Calu3 (cell line): ENCODE measurements at regions not wholly inside any gene's neighbourhood (a gene's known extent, or its start where the extent isn't known, plus 50 kb on each side); places are given as distances from the start of the nearest gene placed in this dataset.
"Not testable (repeated sequence)": the region's sequence is repeated elsewhere in the genome, so short reads cannot be mapped to it uniquely, and the experiment has no call there.

ENCODE experiments used
- BruUV-seq: library from RNA; stranded (reverse); fragments of 400-500 nt; replicated peaks from 2 replicates; lab custom pipeline; 2021; lab: Mats Ljungman, UMichigan
- CTCF ChIA-PET: fragments of 300-600 bp; sonication (Branson Sonifier 250); formaldehyde crosslinking; loops from one replicate; lab custom pipeline; 2022; ENCODE audit warnings: antibody characterized with exemption; lab: Charles Lee
- DNase-seq: peaks from one replicate; pipeline ENCODE4 v3.0.0; 2022
- H3K27ac Mint-ChIP-seq: one replicate; pipeline ENCODE4 v1.8.0; 2022; ENCODE audit warnings: mixed read lengths; ENCODE audit not compliant: unreplicated experiment
- H3K27me3 Mint-ChIP-seq: one replicate; pipeline ENCODE4 v1.8.0; 2022; ENCODE audit warnings: mixed read lengths; ENCODE audit not compliant: unreplicated experiment
- H3K36me3 Mint-ChIP-seq: one replicate; pipeline ENCODE4 v1.8.0; 2022; ENCODE audit warnings: mild to moderate bottlenecking, moderate library complexity, mixed read lengths; ENCODE audit not compliant: insufficient read depth, unreplicated experiment
- H3K4me1 Mint-ChIP-seq: one replicate; pipeline ENCODE4 v1.8.0; 2022; ENCODE audit warnings: mild to moderate bottlenecking, low read depth, mixed read lengths; ENCODE audit not compliant: unreplicated experiment
- H3K4me3 Mint-ChIP-seq: one replicate; pipeline ENCODE4 v1.8.0; 2022; ENCODE audit warnings: mild to moderate bottlenecking, low read depth, moderate library complexity, mixed read lengths; ENCODE audit not compliant: unreplicated experiment
- H3K9me3 Mint-ChIP-seq: one replicate; pipeline ENCODE4 v1.8.0; 2022; ENCODE audit warnings: low read depth, mixed read lengths; ENCODE audit not compliant: unreplicated experiment
- CTCF ChIP-seq: fragments of 200-600 bp; IDR thresholded peaks from one replicate; pipeline ENCODE4 v1.8.0; 2022; ENCODE audit warnings: antibody characterized with exemption; ENCODE audit not compliant: unreplicated experiment
- intact Hi-C: fragments of 100-400 bp; cut with micrococcal nuclease; formaldehyde crosslinking; loops from one replicate; pipeline ENCODE4 v1.10.0; 2022; ENCODE audit not compliant: unreplicated experiment

GRCh38 chr14:106585692-106586091, 1059.3 kb downstream of the TMEM121 start:
- H3K36me3 Mint-ChIP-seq = no peaks in the 10 kb centered on the region
- no peaks in the 10 kb centered on the region for H3K9me3 Mint-ChIP-seq
- H3K4me3 Mint-ChIP-seq = no peak overlapping the region
- TF ChIP-seq CTCF = no peak
- no peak for DNase-seq
- CTCF ChIA-PET = no interaction called here
- no TSS peak for BruUV-seq
- intact Hi-C loops = no loop called here
- H3K27me3 Mint-ChIP-seq = peaks cover 43% of the 10 kb centered on the region
- no peaks in the 10 kb centered on the region for H3K4me1 Mint-ChIP-seq
- H3K27ac Mint-ChIP-seq = no peak overlapping the region

- no peaks in the 10 kb centered on the region for H3K4me1 Mint-ChIP-seq
- TF ChIP-seq CTCF = no peak
- no peak overlapping the region for H3K27ac Mint-ChIP-seq
- peak; percentile 54 for DNase-seq
- H3K36me3 Mint-ChIP-seq = no peaks in the 10 kb centered on the region
- no peak overlapping the region for H3K4me3 Mint-ChIP-seq
- CTCF ChIA-PET = no interaction called here
- H3K9me3 Mint-ChIP-seq = no peaks in the 10 kb centered on the region
- intact Hi-C loops = no loop called here
- peaks cover 40% of the 10 kb centered on the region for H3K27me3 Mint-ChIP-seq
- no TSS peak for BruUV-seq
Measured at GRCh38 chr14:106586098-106586704, 1059.8 kb downstream of the TMEM121 start.

GRCh38 chr14:106591539-106591938, 1065.2 kb downstream of the TMEM121 start:
- H3K36me3 Mint-ChIP-seq, intact Hi-C loops, BruUV-seq, H3K27ac Mint-ChIP-seq, H3K4me3 Mint-ChIP-seq, H3K9me3 Mint-ChIP-seq, DNase-seq, CTCF ChIA-PET, H3K4me1 Mint-ChIP-seq: not testable (repeated sequence)
- peaks cover 21% of the 10 kb centered on the region for H3K27me3 Mint-ChIP-seq

- intact Hi-C loops, H3K27ac Mint-ChIP-seq, H3K9me3 Mint-ChIP-seq, BruUV-seq, H3K4me1 Mint-ChIP-seq, CTCF ChIA-PET, H3K36me3 Mint-ChIP-seq, H3K4me3 Mint-ChIP-seq: not testable (repeated sequence)
- DNase-seq = peak; percentile 44
- peaks cover 13% of the 10 kb centered on the region for H3K27me3 Mint-ChIP-seq
Measured at GRCh38 chr14:106592115-106592852, 1065.9 kb downstream of the TMEM121 start.

GRCh38 chr14:106599209-106599608, 1072.8 kb downstream of the TMEM121 start:
- Mint-ChIP-seq H3K36me3 (no peaks in the 10 kb centered on the region), H3K27ac (no peak overlapping the region), H3K27me3 (peaks cover 55% of the 10 kb centered on the region), H3K9me3 (no peaks in the 10 kb centered on the region), H3K4me3 (no peak overlapping the region), H3K4me1 (no peaks in the 10 kb centered on the region)
- no peak for DNase-seq
- intact Hi-C loops = no loop called here
- TF ChIP-seq CTCF = no peak
- CTCF ChIA-PET = no interaction called here
- no TSS peak for BruUV-seq
